Keratinocyte (primary cell): ENCODE measurements at regions not wholly inside any gene's neighbourhood (a gene's known extent, or its start where the extent isn't known, plus 50 kb on each side); places are given as distances from the start of the nearest gene placed in this dataset.

Source experiments
- DNase-seq: peaks from one replicate; pipeline ENCODE4 v3.0.0-alpha.2; 2011; ENCODE audit warnings: low read depth, missing footprints, low spot score
- FAIRE-seq: peaks from 2 replicates; lab custom pipeline; 2011; peaks lifted over from hg19 to GRCh38; lab: Jason Lieb, UNC
- H2AFZ ChIP-seq: 2 replicates; pipeline ENCODE4 v1.6.0; 2012; ENCODE audit warnings: low read length, control low read depth, inconsistent platforms; ENCODE audit not compliant: control insufficient read depth
- H3K27ac ChIP-seq: 2 replicates; pipeline ENCODE4 v1.5.1; 2011; ENCODE audit warnings: low read length; ENCODE audit not compliant: control insufficient read depth, insufficient read depth
- H3K27me3 ChIP-seq: 3 replicates; pipeline ENCODE4 v1.6.0; 2011; ENCODE audit warnings: low read length; ENCODE audit not compliant: control insufficient read depth, insufficient read depth; ENCODE audit errors: extremely low read depth
- H3K36me3 ChIP-seq, 2 experiments: 2 replicates in 1 of 2; 3 replicates in 1 of 2; pipeline ENCODE4 v1.5.1; 2011; ENCODE audit warnings: low read length in 2 of 2, mild to moderate bottlenecking in 1 of 2; ENCODE audit not compliant: control insufficient read depth in 2 of 2, insufficient read depth in 2 of 2; ENCODE audit errors: extremely low read depth in 1 of 2
- H3K4me1 ChIP-seq: 3 replicates; pipeline ENCODE4 v1.5.1; 2011; ENCODE audit warnings: low read length; ENCODE audit not compliant: control insufficient read depth, insufficient read depth; ENCODE audit errors: extremely low read depth
- H3K4me2 ChIP-seq: 3 replicates; pipeline ENCODE4 v1.6.0; 2011; ENCODE audit warnings: low read depth, low read length; ENCODE audit not compliant: control insufficient read depth, insufficient read depth; ENCODE audit errors: extremely low read depth
- H3K4me3 ChIP-seq, 3 experiments: fragments of 200-600 bp in 1 of 3; sonication (generic) in 1 of 3; 2 replicates in 2 of 3; 3 replicates in 1 of 3; pipeline ENCODE4 v1.5.1; 2011 to 2016; ENCODE audit warnings: low read length in 3 of 3, mild to moderate bottlenecking in 3 of 3, control low read depth in 2 of 3, inconsistent platforms in 1 of 3, low read depth in 1 of 3, mixed read lengths in 1 of 3, mixed run types in 1 of 3, moderate library complexity in 1 of 3; ENCODE audit not compliant: control insufficient read depth in 2 of 3, insufficient read depth in 2 of 3; ENCODE audit errors: extremely low read depth in 1 of 3
- H3K79me2 ChIP-seq: 2 replicates; pipeline ENCODE4 v1.6.0; 2012; ENCODE audit warnings: low read length; ENCODE audit not compliant: control insufficient read depth, insufficient read depth
- H3K9ac ChIP-seq: 3 replicates; pipeline ENCODE4 v1.6.0; 2011; ENCODE audit warnings: low read length; ENCODE audit not compliant: control insufficient read depth, insufficient read depth; ENCODE audit errors: extremely low read depth
- H3K9me1 ChIP-seq: 3 replicates; pipeline ENCODE4 v1.6.0; 2011; ENCODE audit warnings: low read length; ENCODE audit not compliant: control insufficient read depth, insufficient read depth; ENCODE audit errors: extremely low read depth
- H3K9me3 ChIP-seq: 2 replicates; pipeline ENCODE4 v1.5.1; 2012; ENCODE audit warnings: low read depth, low read length; ENCODE audit not compliant: control insufficient read depth
- H4K20me1 ChIP-seq: 3 replicates; pipeline ENCODE4 v1.6.0; 2011; ENCODE audit warnings: low read length; ENCODE audit not compliant: control insufficient read depth, insufficient read depth; ENCODE audit errors: extremely low read depth
- CTCF ChIP-seq, 3 experiments: IDR thresholded peaks in 1 of 3; conservative IDR thresholded peaks in 1 of 3; optimal IDR thresholded peaks in 1 of 3; 2 replicates in 2 of 3; 3 replicates in 1 of 3; pipeline versions ENCODE3 to v1.5.1; 2011; ENCODE audit warnings: low read length in 3 of 3, mild to moderate bottlenecking in 3 of 3, moderate library complexity in 2 of 3, control low read depth in 1 of 3, inconsistent platforms in 1 of 3; ENCODE audit not compliant: insufficient read depth in 2 of 3; ENCODE audit errors: extremely low read depth in 1 of 3
- EZH2 ChIP-seq: IDR thresholded peaks from one replicate; pipeline ENCODE4 v1.6.1; 2012; ENCODE audit warnings: inconsistent platforms, mild to moderate bottlenecking, low read length, moderate library complexity
- dilution Hi-C: fragments of 300-500 bp; cut with MboI; formaldehyde crosslinking; loops from one replicate; pipeline ENCODE4 v1.7.0; 2020; ENCODE audit warnings: low sequenced_read_pairs; ENCODE audit not compliant: extremely low pct_ligation_motif_present

GRCh38 chr15:26007151-26007550 is 144.0 kb upstream of the ATP10A start:
- no peaks in the 10 kb centered on the region for H3K9me1 ChIP-seq
- H3K36me3 ChIP-seq, result no peaks in the 10 kb centered on the region
- no peak overlapping the region for H2AFZ ChIP-seq
- no peaks in the 10 kb centered on the region for H3K27me3 ChIP-seq
- FAIRE-seq, result no peak
- dilution Hi-C loops, result no loop called here
- no peak for DNase-seq
- TF ChIP-seq EZH2 (no peak), CTCF (optimal IDR thresholded peaks at IDR 0.05 in 1 of 3, IDR thresholded peaks at IDR 0.05 in 1 of 3, conservative IDR thresholded peaks at IDR 0.05 in 1 of 3; ENCODE audit: extremely low read depth in 1 of 3, insufficient read depth in 2 of 3, low read length in 3 of 3) (no peak)
- no peak overlapping the region for H3K4me3 ChIP-seq
- H3K4me1 ChIP-seq, result no peaks in the 10 kb centered on the region
- no peak overlapping the region for H3K27ac ChIP-seq
- H3K9me3 ChIP-seq, result peaks cover 3% of the 10 kb centered on the region
- no peak overlapping the region for H3K9ac ChIP-seq
- no peak overlapping the region for H3K4me2 ChIP-seq
- no peaks in the 10 kb centered on the region for H3K79me2 ChIP-seq
- no peaks in the 10 kb centered on the region for H4K20me1 ChIP-seq

GRCh38 chr15:26001201-26001600 is 138.1 kb upstream of the ATP10A start:
- no peaks in the 10 kb centered on the region for H3K9me1 ChIP-seq
- dilution Hi-C loops, result no loop called here
- H3K4me1 ChIP-seq, result no peaks in the 10 kb centered on the region
- DNase-seq (no peak), FAIRE-seq (no peak)
- H3K9ac ChIP-seq, result no peak overlapping the region
- H4K20me1 ChIP-seq, result no peaks in the 10 kb centered on the region
- H3K79me2 ChIP-seq, result no peaks in the 10 kb centered on the region
- H3K4me2 ChIP-seq, result no peak overlapping the region
- H3K27me3 ChIP-seq, result no peaks in the 10 kb centered on the region
- H2AFZ ChIP-seq, result no peak overlapping the region
- H3K9me3 ChIP-seq, result peaks cover 2% of the 10 kb centered on the region
- no peaks in the 10 kb centered on the region for H3K36me3 ChIP-seq
- H3K27ac ChIP-seq, result no peak overlapping the region
- TF ChIP-seq EZH2 (no peak), CTCF (optimal IDR thresholded peaks at IDR 0.05 in 1 of 3, IDR thresholded peaks at IDR 0.05 in 1 of 3, conservative IDR thresholded peaks at IDR 0.05 in 1 of 3; ENCODE audit: extremely low read depth in 1 of 3, insufficient read depth in 2 of 3, low read length in 3 of 3) (no peak)
- no peak overlapping the region for H3K4me3 ChIP-seq
